Gastrocnemius medialis (tissue), 4 donors: ENCODE measurements at regions not wholly inside any gene's neighbourhood (a gene's known extent, or its start where the extent isn't known, plus 50 kb on each side); places are given as distances from the start of the nearest gene placed in this dataset.
A peak's percentile ranks its signal among the peaks of the same experiment; 100 is the strongest.

Source experiments
- ATAC-seq, 2 donors: fragments of 150-250 bp; one replicate each; pipeline ENCODE4 v1.9.1; 2016
- DNase-seq, 2 donors: peaks; one replicate each; pipeline ENCODE4 v3.0.0-alpha.2; 2019
- H3K27ac ChIP-seq, 4 donors: fragments of 200-600 bp; sonication (generic); 1 replicate in 1 of 4; 2 replicates in 3 of 4; pipeline ENCODE4 v1.5.1; 2016 to 2018; ENCODE audit warnings: mild to moderate bottlenecking in 2 of 4, moderate library complexity in 1 of 4
- H3K27me3 ChIP-seq, 3 donors: fragments of 200-600 bp; sonication (generic) in 2 of 3; 1 replicate in 1 of 3; 2 replicates in 2 of 3; pipeline versions ENCODE4 v1.5.1 to v1.6.0; 2016 to 2019; ENCODE audit warnings: mild to moderate bottlenecking in 1 of 3, moderate library complexity in 1 of 3
- H3K36me3 ChIP-seq, 2 donors: fragments of 200-600 bp; sonication (generic) in 1 of 2; one replicate each; pipeline ENCODE4 v1.5.1; 2017 to 2018
- H3K4me1 ChIP-seq, 2 donors: fragments of 200-600 bp; sonication (generic) in 1 of 2; one replicate each; pipeline ENCODE4 v1.5.1; 2016 to 2017; ENCODE audit warnings: mild to moderate bottlenecking in 2 of 2
- H3K4me3 ChIP-seq, 4 donors: fragments of 200-600 bp; sonication (generic) in 3 of 4; 1 replicate in 1 of 4; 2 replicates in 3 of 4; pipeline ENCODE4 v1.5.1; 2016 to 2019; ENCODE audit warnings: mild to moderate bottlenecking in 2 of 4
- H3K9me3 ChIP-seq, 3 donors: fragments of 200-600 bp; sonication (generic) in 2 of 3; 1 replicate in 1 of 3; 2 replicates in 2 of 3; pipeline ENCODE4 v1.5.1; 2016 to 2019
- POLR2A ChIP-seq, 2 donors: fragments of 450-650 bp; IDR thresholded peaks; one replicate each; pipeline ENCODE4 v1.6.1; 2017; ENCODE audit warnings: antibody characterized with exemption in 2 of 2, mild to moderate bottlenecking in 2 of 2, moderate library complexity in 2 of 2
- in situ Hi-C, 4 donors: fragments of 200-750 bp; cut with MboI; loops; one replicate each; pipeline versions ENCODE4 v1.15.0 to v1.8.0; 2017; ENCODE audit warnings: low sequenced_read_pairs in 4 of 4
- intact Hi-C: fragments of 100-400 bp; cut with DNase I; formaldehyde crosslinking; loops from one replicate; pipeline ENCODE4 v1.15.1; 2023; ENCODE audit warnings: low total_unique reads
- TF ChIP-seq, protein P1 (sequence below), 5 experiments: fragments of 450-650 bp in 3 of 5; fragments of 200-600 bp in 2 of 5; sonication (generic) in 2 of 5; IDR thresholded peaks in 4 of 5; conservative IDR thresholded peaks in 1 of 5; 1 replicate in 4 of 5; 2 replicates in 1 of 5; pipeline ENCODE4 v1.5.1; 2016 to 2019; ENCODE audit warnings: antibody characterized with exemption in 5 of 5, mild to moderate bottlenecking in 3 of 5, moderate library complexity in 3 of 5

DNA sequence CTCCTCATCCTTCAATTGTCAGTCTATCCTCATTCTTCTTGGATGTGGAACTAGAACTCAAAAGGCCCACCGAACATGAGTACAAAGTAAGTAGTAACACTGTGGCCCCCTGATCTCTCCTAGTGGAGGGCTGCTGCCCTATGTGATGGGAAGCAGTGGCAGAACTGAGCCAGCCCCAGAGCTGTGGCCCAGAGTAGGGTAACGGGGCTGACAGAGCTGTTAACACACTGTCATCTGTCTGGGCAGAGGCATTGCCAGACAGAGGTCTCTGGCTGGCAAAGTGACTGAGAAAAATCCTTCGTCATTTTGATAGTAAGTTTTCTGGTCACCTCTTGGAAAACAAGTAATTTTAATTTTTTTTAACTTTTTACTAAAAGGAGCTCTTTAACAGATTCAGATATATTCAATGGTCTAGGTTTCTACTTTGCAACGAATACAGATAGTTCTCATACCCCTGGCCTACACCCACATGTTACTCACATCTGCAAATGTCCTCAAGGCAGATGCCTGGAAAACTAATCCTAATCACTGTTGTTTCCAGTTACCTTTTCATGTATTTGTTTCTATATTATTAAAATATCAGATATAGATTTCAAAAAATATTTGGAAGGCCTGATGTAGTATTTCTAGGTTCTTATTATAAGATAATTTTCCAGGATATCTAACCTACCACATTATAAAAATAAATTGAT, 588.7 kb downstream of the CPS1 start:
- no peaks in the 10 kb centered on the region for H3K36me3 ChIP-seq

DNA sequence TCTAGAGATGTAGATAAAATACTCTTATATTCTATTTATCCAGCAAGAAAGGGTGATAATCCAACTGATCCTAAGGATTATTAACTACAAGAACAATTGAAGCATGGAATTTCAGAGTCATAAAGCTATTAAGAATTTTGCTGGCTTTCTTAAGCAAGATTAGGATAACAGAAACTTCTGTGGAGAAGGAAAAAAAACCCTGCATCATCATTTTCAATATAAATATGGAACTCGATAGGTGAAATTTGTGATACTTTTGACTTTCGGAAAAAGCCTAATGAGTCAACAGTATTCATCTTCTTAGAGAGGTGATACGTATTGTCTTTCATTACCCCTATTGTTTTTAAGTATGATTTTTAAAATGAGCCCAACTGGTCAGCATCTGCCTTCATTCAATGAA, 593.3 kb downstream of the CPS1 start:
- intact Hi-C loops = no loop called here
- no peaks in the 10 kb centered on the region for H3K9me3 ChIP-seq
- H3K27me3 ChIP-seq = no peaks in the 10 kb centered on the region
- H3K36me3 ChIP-seq = no peaks in the 10 kb centered on the region
- H3K4me1 ChIP-seq = no peaks in the 10 kb centered on the region
- no peak overlapping the region for H3K4me3 ChIP-seq
- ATAC-seq = no peak
- H3K27ac ChIP-seq = no peak overlapping the region
- DNase-seq = no peak
- in situ Hi-C loops = no loop called here
- TF ChIP-seq, protein P1, sequence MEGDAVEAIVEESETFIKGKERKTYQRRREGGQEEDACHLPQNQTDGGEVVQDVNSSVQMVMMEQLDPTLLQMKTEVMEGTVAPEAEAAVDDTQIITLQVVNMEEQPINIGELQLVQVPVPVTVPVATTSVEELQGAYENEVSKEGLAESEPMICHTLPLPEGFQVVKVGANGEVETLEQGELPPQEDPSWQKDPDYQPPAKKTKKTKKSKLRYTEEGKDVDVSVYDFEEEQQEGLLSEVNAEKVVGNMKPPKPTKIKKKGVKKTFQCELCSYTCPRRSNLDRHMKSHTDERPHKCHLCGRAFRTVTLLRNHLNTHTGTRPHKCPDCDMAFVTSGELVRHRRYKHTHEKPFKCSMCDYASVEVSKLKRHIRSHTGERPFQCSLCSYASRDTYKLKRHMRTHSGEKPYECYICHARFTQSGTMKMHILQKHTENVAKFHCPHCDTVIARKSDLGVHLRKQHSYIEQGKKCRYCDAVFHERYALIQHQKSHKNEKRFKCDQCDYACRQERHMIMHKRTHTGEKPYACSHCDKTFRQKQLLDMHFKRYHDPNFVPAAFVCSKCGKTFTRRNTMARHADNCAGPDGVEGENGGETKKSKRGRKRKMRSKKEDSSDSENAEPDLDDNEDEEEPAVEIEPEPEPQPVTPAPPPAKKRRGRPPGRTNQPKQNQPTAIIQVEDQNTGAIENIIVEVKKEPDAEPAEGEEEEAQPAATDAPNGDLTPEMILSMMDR (IDR thresholded peaks at IDR 0.05 in 4 of 5, conservative IDR thresholded peaks at IDR 0.05 in 1 of 5) = no peak
- no peak for TF ChIP-seq POLR2A (IDR thresholded peaks at IDR 0.05)

More for the DNA sequence above, 588.7 kb downstream of the CPS1 start:
- intact Hi-C loops (no loop called here), in situ Hi-C loops (no loop called here)
- no peaks in the 10 kb centered on the region for H3K4me1 ChIP-seq
- TF ChIP-seq POLR2A (IDR thresholded peaks at IDR 0.05) = no peak
- TF ChIP-seq, protein P1 (IDR thresholded peaks at IDR 0.05 in 4 of 5, conservative IDR thresholded peaks at IDR 0.05 in 1 of 5) = no peak
- no peak for ATAC-seq
- no peaks in the 10 kb centered on the region for H3K27me3 ChIP-seq
- H3K27ac ChIP-seq = no peak overlapping the region
- no peaks in the 10 kb centered on the region for H3K9me3 ChIP-seq
- DNase-seq = no peak
- H3K4me3 ChIP-seq = no peak overlapping the region

DNA sequence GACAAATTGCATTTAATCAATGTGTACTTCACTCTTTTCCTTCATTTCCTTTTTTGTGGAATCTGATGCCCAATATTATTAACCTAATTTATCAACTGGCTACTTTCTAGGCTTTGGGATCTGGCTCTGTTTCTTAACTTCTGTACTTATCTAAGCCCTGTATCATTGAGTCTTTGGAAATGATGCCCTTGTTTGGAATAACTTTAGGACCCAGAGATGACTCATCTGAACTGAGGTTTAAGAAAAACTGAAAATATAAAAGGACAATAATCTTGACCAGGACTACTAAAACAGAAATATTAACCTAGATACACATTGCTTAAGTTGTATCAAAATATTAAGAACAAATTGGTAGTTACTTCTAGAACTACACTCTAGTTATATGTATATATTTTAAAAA, 600.8 kb downstream of the CPS1 start:
- Histone ChIP-seq H3K36me3 (no peaks in the 10 kb centered on the region), H3K4me3 (no peak overlapping the region), H3K27me3 (no peaks in the 10 kb centered on the region), H3K9me3 (no peaks in the 10 kb centered on the region), H3K27ac (no peak overlapping the region), H3K4me1 (no peaks in the 10 kb centered on the region)
- no peak for ATAC-seq
- intact Hi-C loops = loop anchor here (5.0 kb wide), 1 partner anchor 540 kb away; no protein-coding TSS in a partner anchor
- no peak for DNase-seq
- TF ChIP-seq, protein P1 (IDR thresholded peaks at IDR 0.05 in 4 of 5, conservative IDR thresholded peaks at IDR 0.05 in 1 of 5) = no peak
- TF ChIP-seq POLR2A (IDR thresholded peaks at IDR 0.05) = no peak
- in situ Hi-C loops = no loop called here

DNA sequence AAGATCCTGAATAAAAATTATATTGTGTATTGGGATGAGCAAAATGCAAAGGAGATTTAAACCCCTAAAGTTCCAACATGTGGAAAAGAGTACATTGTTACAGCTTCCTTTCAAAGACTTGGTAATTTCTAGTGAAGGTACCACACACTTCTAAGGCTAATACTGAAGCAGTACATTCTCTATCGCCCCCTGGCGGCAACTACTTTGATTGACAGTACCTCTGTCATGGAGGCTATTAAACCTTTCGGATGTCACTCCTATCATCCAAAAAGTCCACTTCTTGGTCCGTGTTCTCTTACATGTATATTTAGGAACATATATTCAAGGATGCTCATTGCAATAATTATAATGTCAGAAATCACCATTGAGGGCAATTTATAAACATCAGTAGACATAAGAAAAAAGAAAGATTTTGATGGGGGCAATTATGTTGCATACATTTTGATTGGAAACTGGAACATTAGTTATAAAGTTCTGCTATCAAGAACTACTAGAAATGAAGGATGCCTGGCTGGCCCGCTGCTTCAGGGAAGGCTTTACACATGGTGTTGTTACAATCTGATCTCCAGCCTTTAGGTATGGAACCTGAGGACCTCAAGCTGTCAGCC, 601.6 kb downstream of the CPS1 start:
- intact Hi-C loops = loop anchor here (5.0 kb wide), 1 partner anchor 541 kb away; no protein-coding TSS in a partner anchor
- DNase-seq (peak; percentile 24 to 39), ATAC-seq (peak; percentile 42 to 68)
- TF ChIP-seq, protein P1 (IDR thresholded peaks at IDR 0.05 in 4 of 5, conservative IDR thresholded peaks at IDR 0.05 in 1 of 5) = peak; percentile 39 to 81 (median 68)
- TF ChIP-seq POLR2A (IDR thresholded peaks at IDR 0.05) = no peak
- Histone ChIP-seq H3K4me1 (no peaks in the 10 kb centered on the region), H3K4me3 (no peak overlapping the region), H3K9me3 (no peaks in the 10 kb centered on the region), H3K27me3 (no peaks in the 10 kb centered on the region), H3K27ac (no peak overlapping the region), H3K36me3 (no peaks in the 10 kb centered on the region)
- in situ Hi-C loops = no loop called here
